HG03135 (cell line): ENCODE measurements at regions not wholly inside any gene's neighbourhood (a gene's known extent, or its start where the extent isn't known, plus 50 kb on each side); places are given as distances from the start of the nearest gene placed in this dataset.
"Not testable (repeated sequence)": the region's sequence is repeated elsewhere in the genome, so short reads cannot be mapped to it uniquely, and the experiment has no call there.

ENCODE experiments used
- ATAC-seq: cut with Tn5 transposase; IDR thresholded peaks from one replicate; pipeline ENCODE4 v1.9.1; 2021; ENCODE audit warnings: mild to moderate bottlenecking, moderate library complexity; ENCODE audit not compliant: unreplicated experiment

DNA sequence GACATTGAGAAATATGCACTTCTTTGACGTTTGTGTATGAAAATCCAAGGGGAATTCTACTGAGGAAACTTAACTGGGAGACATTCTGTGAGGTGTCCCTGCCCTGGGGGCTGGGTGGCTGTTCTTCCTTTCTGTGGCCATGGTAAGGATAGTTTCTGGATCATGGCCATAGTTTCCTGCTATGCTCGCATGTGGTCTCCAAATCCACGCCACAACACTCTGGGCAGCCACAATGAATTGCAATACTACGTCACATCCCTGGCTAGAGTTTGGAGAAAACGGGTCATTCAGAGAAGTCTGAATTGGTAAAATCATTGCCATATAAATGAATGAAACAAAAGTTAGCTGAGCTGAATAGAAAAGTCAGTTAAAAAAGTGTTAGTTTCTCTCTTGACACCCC is 230.6 kb downstream of the UTRN start:
- ATAC-seq, result no peak

DNA sequence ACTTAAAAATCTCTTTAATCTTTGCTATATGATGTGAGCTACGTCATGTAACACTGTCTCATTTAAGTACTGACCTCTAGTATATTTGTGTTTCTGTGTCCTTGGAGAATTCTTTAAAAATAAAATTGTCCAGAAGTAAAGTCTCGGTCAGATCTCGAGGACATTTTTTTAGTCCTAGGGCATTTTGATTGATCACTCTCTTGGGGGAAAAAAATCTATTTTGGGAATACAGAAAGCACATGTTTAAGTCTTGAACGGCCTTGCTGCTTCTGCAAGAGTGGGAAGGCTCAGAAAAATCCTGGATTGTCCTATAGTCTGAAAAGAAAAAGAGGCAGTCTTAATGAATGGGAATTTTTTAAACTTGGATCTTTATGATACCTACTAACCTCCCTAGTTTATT is 234.3 kb downstream of the UTRN start:
- no peak for ATAC-seq

DNA sequence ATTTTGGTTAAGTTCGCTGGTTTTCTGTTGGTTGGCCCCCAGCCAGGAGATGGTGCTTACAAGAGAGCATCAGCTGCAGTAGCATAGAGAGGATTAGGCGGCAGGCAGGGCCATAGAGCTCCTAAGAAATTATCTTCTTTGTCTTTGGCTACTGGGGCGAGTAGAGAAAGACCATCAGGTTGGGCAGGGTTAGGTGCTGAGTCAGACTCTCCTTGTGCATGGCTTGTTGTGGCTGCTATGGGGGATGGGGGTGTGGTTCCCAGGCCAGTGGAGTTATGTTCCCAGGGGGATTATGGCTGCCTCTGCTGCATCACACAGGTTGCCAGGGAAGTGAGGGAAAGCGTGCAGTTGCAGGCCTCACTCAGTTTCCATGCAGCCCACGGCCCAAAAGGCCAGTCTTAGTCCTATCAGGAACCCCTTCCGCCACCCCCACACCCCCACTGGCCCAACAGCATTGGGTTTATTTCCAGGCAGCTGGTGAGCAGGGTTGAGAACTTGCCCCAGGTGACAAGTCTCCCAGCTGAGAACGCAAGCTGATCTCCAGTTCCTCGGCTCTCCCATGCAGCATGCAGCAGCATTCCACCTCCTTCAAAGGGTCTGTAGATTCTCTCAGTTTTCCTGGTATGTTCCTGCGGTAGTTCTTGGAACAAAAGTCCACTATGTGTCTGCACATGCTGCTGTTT is 243.7 kb downstream of the UTRN start:
- no peak for ATAC-seq

DNA sequence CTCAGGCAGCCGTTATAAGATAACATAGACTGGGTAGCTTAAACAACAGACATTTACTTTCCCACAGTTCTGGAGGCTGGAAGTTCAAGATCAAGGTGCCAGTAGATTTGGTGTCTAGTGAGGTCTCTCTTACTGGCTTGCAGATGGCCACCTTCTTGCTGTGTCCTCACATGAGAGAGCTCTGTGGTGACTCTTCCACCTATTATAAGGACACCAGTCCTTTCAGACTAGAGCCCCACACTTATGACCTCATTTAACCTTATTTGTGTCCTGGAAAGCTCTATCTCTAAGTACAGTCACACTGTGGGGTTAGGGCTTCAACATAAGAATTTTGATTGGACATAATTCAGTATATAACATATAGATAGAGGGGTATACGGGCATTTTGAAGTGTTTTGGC is 245.0 kb downstream of the UTRN start:
- ATAC-seq, result no peak

DNA sequence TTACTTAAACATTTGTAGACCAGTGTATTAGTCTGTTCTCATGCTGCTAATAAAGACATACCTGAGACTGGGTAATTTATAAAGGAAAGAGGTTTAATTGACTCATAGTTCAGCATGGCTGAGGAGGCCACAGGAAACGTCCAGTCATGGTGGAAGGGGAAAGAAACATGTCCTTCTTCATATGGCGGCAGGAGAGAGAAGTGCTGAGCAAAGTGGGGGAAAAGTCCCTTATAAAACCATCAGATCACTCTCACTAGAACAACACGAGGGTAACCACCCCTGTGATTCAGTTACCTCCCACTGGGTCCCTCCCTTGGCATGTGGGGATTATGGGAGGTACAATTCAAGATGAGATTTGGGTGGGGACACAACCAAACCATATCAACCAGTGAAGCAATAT is 247.1 kb downstream of the UTRN start:
- not testable (repeated sequence) for ATAC-seq

DNA sequence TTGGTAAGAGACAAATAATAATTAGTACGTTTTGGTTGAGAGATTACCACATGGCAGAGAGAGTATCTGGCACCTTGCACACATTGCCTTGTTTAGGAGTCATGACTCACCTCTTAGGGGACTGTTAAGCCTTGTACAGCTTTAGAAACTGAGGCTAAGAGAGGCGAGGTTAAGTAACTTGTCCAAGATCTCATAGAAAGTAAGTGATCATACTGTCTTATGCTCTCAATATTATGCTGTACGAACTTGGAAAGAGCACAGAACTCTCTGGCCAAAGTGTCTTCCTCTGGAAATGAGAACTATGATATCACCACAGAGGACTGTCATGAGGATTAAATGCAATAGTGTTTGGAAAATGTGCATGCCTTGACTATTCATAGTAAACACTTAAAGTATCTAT is 249.0 kb downstream of the UTRN start:
- ATAC-seq, result no peak

DNA sequence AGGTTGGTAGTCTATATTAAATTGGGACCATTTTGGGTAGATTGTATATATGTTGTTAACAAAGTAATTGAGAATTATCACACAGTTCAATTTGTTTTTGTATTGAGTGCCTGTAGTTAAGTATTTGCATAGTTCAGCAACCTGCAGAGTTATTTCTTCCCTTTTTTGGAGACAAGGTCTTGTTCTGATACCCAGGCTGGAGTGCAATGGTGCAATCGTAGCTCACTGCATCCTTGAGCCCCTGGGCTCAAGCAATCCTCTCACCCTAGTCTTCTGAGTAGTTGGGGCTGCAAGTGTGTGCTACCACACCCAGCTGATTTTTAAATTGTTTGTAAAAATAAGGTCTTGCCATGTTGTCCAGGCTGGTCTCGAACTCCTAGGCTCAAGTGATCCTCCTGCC is 250.5 kb downstream of the UTRN start:
- no peak for ATAC-seq

DNA sequence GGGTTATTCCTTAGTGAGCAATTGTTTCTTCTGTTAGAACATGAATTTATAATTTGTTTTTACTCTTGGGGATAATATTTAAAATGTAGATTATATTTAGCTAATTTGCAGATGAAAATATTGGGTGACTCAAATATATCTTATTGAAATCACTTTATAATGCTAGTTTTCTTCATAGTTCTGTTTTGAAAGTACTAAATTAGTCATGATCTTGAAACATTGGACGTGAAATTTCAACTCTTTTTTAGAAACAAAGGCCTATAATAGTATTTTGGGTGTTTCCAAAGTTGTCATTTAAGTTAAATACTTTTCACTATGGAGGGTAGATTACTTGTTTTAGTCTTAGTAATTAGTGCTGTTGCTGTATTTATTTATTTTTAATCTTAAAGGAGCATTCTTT is 250.9 kb downstream of the UTRN start:
- ATAC-seq, result no peak

DNA sequence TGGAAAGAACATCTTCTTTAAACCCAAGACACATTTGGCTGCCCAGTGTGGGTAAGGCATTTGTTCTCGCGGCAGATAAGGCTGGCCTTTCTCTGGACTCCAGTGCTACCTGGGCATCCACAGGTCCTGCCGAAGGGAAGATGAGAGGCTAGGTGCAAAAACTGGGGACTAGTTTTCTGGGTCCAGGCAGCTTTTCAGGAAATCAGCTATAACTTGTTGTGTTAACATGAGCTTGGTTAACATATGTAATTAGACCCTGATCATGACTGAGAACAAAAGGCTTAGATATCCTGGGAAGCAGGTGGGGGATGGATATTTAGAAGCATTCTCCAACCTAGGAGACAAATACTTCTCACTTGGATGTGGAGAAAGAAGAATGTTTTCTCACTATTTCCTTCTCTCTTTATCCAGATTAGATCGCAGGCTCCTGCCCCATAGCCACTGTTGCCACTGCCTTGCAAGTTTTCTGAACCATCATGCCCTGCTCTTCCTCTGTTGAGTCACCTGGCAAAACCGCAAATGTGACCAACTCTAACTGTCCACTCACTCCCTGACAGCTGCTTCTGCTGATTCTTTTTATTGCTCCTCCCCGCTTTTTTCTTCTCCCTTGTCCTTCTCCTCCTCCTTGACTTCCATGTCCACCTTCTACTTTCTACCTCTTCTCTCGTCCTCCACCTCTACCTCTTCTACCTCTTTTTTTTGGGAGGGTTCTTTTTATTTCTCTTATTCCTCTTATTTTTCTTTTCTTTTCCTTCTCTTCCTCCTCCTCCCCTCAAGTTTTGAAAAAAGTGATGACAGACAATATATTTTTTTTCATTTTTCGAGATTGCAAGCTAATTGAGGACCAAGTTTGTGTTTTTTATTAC is 258.1 kb downstream of the UTRN start:
- ATAC-seq, result no peak

DNA sequence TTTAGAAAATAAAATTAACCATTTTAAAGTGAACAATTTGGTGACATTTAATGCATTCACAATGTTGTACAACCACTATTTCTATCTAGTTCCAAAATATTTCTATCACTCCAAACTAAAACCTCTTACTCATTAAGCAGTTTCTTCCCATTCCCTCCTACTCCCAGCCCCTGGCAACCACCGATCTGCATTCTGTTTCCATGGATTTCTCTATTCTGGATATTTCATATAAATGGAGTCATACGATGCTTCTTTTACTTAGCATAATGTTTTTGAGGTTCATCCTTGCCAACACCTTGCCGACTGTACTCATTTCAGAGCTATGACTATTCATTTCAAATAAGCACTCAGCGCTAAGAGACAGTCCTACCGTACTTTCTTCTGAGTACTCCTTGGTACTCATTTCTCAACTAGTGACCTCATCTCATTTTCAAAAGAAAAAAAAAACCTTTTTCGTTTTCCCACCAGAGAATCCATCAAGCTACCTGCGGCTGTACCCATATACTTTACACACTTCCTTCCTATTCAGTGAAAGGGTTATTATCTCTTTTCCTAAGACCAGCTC is 259.2 kb downstream of the UTRN start:
- ATAC-seq, result no peak

DNA sequence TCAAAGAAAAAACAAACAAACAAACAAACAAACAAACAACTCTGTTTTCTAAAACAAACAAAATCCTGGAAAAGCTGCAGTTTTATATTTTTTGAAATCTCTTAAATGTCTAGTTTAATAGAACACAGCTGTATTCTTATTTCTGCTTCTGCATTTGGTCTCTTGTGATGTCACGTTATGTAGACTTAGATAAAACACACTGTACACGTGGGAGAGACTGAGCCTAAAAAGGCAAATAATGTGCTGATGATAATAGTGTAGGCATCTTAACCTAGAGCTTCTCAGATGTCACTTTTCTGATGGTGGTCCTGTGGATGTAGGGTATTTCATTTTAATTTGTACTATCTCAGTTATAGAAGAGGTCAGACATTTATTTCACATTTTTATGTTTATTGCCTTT is 261.7 kb downstream of the UTRN start:
- no peak for ATAC-seq

DNA sequence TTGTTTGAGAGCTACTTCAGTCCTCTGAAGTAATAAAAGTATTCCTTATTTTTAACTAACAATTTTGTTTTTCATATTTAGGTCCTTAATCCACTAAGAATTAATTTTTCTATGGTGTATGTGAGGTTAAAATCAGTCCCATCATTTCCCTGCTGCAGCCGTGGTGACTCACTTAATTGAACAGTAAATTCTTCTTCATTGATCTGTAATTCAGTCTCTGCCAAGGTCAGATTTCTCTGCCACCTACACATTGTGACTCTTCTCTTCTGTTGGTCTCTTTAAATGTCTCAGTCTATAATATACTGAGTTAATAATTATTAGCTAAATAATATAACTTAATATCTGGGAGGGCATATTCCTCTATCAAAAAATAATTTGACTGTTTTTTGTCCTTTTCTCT is 262.3 kb downstream of the UTRN start:
- no peak for ATAC-seq

DNA sequence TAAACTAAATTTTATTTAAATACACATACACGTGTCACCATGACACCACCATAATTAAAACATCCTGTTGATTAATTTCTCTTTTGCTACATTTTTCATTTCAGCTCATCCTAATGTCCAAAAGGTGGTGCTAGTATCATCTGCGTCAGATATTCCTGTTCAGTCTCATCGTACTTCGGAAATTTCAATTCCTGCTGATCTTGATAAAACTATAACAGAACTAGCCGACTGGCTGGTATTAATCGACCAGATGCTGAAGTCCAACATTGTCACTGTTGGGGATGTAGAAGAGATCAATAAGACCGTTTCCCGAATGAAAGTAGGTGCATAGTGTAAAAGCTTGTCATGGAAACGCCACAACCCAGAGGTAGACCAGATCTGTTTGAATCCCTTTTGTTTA is 263.4 kb downstream of the UTRN start:
- no peak for ATAC-seq

DNA sequence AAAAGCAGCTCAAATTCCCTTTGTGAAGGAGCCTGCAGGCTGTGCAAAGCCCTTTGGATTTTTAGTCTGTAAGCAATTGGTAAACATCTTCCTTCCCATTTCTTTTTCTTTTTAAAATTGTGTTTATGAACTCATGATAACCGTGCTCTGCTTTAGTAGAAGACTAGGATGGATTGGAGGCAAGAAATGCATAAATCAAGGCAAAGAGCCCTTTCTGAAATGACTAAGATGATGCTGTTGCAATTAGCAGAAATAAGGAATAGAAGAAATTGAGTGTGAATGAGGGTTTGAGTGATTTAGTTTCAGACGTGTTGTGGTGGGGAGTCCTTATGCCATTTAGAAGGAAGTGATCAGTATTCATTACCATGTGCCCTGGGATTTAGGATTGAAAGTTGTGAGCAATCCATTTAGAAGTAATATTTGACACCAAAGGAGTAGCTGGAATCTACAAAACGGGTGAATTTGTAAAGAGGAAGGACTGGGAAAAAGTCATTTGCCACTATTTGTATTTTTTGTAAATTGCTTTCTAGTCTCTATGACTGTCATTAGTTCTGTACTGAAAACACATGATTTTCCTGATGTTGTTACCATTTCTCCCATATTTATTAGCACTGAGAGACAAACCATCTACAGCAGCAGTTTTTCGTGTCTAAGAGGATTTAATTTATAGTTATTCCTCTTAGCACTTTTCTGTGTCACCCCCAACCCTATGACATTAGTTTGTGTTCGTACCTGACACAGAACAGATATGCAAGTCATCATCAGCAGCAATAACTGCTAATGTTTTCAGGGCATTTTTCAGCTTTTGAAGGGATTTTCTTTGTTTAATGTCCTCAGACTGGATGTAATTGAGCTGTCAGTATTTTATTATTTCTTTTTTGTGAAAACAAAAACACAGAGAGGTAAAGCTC is 265.0 kb downstream of the UTRN start:
- no peak for ATAC-seq

DNA sequence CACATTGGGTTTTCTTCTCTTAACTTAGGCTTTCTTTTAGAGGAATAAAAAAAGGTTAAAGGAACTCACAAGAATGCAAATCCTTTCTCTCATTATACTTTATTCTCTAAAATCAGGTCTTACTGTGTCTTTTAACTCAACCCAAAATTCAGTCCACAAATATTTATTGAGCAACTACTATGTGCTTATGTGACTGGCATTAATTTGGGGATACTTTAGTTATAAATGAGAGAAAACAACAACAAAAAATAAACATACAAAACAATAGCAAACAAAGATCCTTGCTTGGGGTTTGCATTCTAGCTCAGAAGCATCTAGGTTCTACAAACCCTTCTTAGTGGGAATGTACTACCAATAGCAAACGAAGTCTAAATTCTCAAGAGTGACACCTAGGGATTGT is 266.2 kb downstream of the UTRN start:
- no peak for ATAC-seq

DNA sequence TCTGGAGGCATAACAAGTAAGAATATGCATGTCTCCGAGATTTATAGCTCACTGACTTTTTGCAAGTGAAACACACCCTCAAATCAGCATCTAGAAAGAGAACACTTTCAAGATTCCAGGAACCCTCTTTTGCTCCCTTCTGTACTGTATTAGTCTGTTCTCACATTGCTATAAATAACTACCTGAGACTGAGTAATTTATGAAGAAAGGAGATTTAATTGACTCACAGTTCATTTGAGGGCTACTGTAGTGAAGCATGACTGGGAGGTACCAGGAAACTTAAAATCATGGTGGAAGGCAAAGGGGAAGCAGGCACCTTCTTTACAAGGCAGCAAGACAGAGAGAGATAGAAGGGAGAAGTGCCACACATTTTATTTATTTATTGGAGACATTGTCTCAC is 269.9 kb downstream of the UTRN start:
- no peak for ATAC-seq

DNA sequence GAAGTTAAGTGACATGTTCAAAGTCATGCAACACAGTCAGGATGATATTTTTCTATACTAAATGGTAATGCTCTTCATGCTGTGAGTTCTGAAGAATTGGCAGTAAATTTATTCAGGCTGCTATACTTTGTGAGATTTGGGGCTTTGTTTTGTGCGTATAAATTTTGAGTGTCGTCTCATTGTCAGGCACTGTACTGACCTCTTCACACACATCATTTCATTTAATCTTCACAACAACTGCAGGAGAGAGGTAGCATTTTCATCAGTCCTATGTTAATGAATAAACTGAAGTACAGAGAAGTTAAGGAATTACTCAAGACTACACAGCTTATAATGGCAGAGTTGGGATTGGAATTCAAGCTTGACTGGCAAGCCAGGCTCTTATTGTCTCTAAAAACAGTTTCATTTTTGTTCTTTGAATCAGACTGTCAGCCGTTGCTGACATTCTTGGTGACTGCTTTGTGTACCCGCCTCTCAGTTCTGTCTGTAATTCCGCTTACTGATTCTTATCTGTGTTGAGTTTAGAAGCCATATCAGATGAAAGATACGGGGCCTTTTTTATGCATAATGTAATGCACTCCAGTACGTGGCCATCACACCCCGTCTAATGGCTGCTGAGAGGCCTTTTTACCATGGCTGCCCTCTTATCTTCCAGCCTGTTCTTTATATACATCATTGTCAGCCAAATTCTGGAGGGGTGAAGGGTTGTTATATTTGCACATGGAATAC is 274.9 kb downstream of the UTRN start:
- ATAC-seq, result no peak

DNA sequence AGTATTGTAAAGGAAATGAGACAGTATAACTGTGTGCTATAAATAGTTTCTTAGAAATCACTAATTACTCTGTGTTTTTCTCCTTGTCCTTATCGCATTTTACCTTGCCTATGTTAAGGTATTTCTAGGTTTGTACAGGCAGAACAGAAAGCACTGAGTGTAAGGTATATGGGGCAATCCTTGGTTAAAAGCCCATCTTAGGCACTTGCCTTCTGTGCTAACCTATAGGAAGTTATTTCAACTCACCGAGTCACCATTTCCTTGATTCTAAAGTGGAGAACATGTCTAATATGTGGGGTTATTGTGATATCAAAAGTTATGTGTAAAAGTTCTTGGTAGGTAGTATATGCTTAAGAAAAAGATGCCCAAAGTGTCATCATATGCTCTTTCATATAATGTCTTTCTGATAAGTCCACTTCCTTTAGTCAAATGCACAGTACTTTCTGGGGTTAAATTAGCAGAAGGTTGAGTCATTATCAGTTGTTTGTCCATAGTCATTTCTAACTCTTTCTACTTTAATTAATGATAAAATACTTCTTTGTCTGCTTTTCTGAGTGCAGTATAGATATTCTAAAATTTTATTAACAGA is 276.4 kb downstream of the UTRN start:
- ATAC-seq, result no peak

DNA sequence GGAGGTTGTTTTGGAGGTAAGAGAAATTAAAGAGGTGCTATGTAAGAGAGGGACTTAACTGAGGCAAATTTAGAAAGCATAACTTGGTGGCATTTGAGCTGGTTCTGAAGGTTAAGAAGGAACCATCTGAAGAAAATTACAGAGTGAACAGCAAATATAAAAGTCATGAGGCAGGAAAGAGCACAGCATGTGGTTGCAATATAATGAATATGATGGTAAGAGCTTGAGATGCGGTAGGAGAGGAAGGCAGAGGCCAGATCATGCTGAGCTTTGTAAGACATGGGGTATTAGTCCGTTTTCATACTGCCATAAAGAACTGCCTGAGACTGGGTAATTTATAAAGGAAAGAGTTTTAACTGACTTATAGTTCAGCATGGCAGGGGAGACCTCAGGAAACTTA is 279.1 kb downstream of the UTRN start:
- no peak for ATAC-seq
